Activated effector memory CD4-positive, alpha-beta T cell treated with Interleukin-2 at 50 U/mL for 16 hours (primary cell): ENCODE measurements at regions not wholly inside any gene's neighbourhood (a gene's known extent, or its start where the extent isn't known, plus 50 kb on each side); places are given as distances from the start of the nearest gene placed in this dataset.
"Not testable (repeated sequence)": the region's sequence is repeated elsewhere in the genome, so short reads cannot be mapped to it uniquely, and the experiment has no call there.

ENCODE experiments used
- DNase-seq: peaks from one replicate; pipeline ENCODE4 v3.0.0-alpha.2; 2020

DNA sequence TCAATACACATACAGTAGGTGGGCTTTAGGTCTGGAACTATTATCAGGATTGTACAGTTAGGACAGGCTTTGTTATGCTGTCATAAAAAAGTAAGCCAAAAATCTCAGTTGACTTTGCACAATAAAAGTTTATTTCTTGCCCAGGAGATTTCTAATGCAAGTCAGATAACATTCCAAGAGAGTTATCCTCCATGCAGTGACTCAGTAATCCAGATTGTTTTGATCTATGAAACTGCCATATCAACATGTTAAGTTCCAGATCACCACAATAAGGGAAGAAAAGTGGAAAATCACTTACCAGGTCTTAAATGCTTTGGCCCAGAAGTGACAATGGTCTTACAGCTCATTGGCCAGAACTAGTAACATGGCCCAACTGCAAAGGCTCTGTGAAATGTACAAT, 636.2 kb upstream of the KLF12 start:
- DNase-seq: no peak

DNA sequence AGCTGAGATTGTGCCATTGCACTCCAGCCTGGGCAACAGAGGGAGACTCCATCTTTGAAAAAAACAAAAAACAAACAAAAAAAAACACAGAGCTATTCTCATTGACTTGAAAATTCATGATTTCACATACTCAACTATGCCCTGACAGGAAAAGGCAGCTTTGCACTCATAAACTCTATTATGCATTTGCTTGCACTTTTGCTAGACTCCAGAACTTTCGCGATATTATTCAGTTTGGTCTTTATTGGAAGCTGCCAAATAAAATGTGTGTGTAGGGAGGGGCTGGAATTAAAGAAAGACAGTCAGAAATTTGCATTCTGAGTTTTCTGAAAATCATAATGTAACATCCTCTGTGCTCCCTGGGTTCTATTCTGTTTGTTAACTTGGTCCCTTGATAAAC, 635.1 kb upstream of the KLF12 start:
- no peak for DNase-seq

DNA sequence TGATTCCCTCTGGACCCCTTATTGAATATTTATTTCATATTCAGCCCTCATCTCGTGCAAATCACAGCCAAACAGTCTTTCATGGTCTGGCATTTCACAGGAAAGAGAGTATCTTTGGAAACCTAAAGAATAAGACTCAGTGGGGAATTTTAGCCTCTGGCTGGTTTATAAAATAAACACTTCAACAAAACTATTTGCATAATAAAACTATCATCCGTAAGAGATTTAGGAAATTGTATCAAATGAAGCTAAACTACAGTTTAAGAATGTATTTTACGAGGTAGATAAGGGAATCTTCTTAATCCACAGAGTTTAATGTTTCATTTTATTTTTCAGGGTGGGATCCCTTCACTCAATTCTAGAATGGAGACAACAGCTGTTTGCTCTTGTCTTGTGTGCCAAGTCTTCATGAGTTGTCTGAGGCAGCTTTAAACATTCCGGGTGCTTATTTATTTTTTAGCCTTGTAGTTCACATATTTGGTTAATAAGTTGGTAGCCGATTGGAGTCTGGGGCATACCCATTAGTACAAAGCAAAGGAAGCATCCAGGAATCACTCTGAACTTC, 634.4 kb upstream of the KLF12 start:
- DNase-seq: no peak

DNA sequence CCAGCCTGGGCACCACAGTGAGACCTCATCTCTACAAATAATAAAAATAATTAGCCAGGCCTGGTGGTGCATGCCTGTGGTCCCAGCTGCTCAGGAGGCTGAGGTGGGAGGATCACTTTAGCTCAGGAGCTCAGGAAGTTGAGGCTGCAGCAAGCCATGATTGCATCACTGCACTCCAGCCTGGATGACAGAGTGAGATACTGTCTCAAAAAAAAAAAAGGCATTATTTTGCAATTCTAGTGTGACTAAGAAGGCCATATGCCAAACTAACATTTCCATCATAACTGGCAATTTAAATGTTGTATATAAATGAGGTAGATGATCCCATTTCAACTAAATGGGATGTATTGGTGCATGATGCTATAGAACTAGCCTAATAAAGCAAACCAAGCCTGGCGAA, 632.8 kb upstream of the KLF12 start:
- DNase-seq: no peak

DNA sequence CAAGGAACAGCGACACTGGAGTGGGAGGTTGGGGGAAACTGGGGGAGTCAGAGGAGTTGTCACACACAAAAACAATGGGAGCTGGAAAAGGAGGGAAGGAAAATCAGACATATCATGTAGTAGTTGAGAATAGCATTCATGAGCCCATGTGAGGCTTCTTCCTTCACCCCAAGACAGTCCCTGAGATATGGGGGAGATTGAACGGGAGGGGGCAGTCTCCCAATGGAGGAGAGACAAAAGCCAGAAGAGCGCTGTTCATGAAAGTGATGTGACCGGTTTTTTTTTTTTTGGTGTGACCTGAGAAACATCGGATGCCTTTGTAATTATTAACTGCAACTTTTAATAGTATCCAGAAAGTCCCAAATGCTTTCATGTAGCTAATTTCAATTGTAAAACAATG, 631.8 kb upstream of the KLF12 start:
- no peak for DNase-seq

DNA sequence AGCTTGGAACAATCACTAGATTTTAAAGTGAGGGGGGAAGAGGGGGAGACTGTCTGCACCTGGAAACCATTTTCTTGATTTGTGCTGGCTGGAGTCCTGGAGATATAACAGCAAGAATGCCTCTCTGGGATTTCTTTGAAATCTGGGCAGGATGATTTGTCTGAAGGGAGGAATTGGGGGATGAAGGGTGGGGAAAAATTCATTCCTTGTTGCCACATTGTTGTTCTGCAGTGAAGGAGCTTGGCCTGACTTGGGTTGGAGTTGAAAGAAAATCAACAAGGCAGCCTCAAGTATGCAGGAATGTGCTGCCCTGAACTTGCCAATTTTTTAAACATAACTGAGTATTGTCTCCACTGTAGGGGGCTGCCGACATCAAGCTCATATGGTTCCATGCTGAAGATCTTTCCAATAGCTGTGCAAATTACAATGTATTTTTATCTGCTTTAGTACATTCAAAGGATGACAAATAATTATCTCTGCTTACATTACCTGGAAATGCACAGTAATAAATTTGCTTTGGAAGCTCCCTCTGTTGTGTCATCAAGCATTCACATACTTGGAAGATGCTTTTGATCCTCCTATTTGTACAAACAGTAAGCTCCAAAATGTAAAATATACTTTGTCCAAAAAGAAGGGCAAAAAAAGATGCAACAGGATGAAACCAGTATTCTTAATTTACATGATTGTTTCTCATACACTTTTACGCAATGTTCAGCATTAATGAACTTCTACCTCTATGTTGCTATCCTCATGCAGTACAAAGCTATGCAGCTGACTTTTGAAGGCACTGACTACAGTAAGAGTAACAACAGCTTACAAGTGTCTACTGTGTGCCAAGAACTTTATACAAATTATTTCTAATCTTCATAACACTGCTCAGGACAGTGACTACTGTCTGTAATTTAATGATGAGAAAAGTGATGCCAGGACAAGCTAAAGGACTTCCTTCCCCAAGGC, 627.9 kb upstream of the KLF12 start:
- no peak for DNase-seq

DNA sequence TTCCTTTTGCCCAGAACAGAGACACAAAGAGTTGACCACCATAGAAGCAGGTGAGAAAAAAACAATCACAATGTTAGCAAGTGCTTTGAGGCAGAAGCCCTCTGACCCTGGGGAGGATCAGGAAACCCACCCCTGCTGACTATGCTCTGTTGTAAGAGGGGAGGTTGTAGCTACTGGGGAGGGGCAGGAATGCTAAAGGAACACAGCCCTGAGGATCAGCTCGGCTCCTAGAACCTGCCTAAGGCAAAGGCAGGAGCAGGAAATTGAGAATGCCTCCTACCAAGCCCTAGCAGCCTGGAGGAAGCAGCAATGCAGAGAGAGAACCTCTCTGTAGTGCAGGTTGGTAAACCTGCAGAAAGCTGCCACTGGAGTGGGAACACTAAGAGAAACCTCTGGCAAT, 624.0 kb upstream of the KLF12 start:
- DNase-seq: no peak

DNA sequence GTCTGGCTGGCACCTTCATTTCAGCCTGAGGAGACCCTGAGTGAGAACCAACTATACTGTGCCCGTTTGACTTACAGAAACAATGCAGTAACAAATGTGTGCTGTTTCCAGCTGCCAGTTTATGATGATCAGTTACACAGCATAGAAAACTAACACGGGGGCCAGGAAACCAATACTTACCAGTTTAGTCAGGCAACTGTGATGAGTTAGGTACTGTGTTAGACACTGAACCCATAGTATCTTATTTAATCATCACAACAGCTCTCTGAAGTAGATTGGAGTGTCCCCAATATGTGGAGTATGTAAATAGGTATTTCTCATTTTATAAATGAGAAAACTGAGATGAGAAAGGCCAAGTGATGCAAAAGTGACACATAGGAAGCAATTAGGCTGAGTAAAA, 620.9 kb upstream of the KLF12 start:
- no peak for DNase-seq

DNA sequence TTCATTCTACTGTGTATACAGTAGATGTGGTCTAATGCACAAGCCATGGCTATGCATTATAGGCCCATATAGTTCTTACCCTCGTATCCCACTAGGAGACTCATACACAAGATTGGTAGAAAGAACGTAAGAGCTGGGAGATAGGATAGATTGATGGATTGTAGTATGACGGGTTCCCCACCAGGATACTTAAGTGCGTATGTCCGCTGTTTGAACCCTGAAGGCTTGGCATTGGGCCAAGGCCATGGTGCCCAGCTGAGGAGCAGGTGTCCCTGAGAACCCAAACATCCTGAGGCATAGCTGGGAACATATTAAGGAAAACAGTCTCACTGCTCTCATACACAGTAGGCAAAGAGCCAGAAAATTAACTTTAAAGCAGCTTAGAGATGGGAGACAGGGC, 617.5 kb upstream of the KLF12 start:
- no peak for DNase-seq

DNA sequence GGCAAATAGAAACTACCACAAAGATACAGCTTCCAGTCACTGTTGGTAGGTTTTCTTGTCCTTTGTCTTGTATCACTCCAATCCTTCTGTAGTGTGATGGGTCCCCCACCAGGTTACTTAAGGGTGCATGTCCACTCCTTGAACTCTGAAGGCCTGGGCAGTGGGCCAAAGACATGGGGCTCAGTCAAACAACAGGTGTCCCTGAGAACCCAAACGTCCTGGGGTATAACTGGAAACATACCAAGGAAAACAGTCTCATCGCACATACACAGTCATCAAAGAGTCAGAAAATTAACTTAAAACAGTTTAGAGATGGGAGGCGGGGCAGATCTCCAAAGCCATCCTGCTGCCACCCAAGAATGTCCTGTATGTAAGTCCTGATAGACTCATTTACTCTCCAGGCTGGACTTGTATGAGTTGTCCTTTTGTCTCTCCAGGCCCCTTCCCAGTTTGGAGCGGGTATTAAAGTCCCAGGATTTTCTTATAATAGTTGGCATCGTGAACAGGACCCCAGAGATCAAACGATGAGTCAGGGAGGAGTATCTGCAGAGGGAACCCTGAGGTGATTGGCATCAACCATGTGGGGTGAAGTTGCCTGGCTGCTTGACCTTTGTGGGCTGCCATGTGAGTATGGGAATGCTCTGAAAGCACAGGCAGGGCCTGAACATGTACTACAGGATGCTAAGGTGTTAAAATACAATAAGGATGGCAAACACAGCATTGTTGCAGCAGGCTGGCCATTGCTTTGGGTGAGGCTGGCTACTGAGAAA, 613.2 kb upstream of the KLF12 start:
- no peak for DNase-seq

DNA sequence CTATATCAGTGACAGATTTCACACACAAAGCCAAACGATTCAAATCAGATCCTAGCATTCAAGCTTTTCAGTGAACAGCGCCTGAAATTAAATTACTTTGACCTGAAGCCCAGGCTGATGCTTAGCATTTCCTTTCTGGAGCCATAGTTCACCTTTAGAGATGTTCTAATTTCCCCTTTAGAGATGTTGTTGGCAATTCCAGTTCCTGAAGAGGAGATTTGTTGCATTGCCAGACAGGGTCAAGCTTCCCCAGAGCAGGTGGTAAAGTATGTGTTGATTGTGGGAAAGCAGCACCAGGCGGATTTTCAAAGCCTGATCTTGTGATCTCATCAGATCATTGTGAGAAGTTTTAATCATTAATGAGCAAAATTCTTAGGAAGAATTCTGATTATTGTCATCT, 609.8 kb upstream of the KLF12 start:
- no peak for DNase-seq

DNA sequence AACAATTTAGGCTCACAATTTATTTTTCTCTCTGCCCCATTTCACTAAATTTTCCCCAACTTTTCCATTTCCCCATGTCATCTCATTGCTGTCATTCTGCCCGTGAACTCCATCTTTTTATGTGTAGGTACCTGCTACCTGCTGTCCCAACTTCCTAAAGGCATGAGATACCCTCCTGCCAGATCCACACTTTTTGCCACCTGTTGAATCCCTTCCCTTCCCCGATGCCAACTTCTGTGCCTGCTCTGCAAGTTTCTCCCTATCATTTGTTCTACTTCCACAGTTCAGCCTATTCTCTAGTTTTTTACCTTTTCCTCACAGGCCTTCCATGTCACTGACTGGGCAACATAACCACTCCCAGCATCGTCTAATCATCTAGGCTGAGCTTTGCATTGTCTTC, 607.5 kb upstream of the KLF12 start:
- no peak for DNase-seq

DNA sequence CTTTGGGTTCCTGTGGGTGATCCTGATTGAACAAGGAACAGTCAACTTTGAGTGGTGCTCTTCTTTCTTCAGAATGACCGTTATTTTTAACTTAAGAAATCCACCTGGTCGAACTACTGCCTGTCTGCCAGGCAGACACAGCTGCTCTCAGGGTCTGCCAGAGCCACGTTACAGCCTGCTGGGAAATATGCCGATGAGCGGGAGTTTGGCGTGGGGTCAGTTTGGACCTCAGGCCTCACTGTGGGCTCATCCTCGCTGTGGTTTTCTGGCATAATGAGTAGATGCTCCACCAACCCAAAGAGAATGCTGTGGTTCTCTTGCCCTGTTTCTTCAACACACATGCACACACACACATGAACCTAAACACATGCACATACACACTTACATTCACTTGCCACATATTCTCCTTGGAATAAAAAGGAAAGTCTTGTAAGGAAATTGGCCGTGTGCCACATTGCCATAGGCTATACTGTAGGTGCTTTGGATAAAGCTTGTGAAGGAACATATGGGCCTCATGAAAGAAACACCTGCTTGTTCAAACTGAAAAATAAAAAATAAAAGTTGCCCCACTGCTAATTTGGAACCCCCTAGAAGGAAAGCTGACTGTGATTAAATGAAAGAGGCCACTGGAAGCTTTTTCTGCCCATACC, 598.7 kb upstream of the KLF12 start:
- DNase-seq: no peak

DNA sequence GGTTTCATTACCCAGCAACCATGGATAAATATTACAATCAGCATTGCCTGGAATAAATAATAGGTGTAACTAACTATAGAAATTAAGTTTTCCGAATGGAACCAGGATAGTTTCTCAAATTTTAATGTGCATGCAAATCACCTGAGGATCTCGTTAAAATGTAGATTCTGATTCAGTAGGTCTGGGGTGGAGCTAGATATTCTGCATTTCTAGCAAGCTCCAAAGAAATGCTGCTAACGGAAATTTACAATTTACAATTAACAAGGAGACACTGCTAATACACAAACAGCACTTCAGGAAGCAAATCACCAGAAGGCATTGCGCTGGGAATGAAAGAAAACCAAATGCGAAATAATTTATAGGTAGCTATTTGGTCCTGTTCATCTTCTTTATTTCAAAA, 597.5 kb upstream of the KLF12 start:
- DNase-seq: no peak

DNA sequence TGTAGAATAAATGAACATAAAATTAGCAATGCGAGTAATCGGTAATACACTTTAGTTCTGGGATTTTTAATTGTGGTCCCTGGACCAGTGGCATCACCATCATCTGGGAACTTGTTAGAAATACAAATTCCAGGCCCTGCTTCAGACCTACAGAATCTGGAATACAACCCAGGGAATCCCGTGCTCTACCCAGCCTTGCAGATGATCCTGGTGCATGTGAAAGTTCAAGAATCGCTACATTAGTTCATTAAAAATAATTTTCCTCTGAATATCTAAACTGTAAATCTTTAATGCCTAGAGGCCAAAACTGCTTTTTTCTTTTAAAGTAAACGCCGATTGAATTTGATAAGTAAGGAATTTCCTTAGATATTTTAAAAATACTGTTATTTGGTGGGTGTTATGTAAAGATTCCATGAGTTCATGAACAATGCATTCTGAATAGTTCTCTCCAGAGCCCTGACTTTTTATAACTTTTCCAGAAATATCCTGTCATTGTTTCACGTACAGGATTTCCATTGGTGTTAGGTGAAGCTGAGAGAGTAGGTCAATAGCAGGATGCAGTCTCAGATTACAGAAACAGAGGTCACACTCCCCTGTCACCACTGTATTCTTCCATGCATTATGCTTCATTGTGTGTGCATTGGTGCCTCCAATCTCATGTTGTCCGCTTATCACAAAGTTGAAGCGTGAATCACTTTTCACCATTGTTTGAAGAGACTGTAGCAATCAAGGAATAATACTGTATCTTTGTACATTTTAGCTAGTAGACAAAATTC, 596.5 kb upstream of the KLF12 start:
- no peak for DNase-seq

DNA sequence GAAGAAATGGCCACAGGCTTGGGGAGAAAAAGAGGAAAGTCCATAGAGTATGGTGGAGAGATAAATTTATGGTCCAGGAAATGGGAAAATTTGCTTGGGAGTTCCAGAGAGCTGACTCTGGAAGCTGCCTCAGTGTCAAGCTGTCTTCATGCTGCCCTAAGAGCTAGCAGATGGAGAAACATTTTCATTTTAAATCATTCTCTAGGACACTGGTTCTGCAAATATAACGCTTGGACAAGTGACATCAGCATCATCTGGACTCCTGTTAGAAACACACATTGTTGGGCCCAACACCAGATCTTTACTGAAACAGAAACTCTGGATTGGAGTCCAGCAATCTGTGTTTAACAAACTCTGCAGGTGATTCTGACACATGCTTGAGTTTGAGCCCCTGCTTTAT, 592.0 kb upstream of the KLF12 start:
- DNase-seq: no peak

DNA sequence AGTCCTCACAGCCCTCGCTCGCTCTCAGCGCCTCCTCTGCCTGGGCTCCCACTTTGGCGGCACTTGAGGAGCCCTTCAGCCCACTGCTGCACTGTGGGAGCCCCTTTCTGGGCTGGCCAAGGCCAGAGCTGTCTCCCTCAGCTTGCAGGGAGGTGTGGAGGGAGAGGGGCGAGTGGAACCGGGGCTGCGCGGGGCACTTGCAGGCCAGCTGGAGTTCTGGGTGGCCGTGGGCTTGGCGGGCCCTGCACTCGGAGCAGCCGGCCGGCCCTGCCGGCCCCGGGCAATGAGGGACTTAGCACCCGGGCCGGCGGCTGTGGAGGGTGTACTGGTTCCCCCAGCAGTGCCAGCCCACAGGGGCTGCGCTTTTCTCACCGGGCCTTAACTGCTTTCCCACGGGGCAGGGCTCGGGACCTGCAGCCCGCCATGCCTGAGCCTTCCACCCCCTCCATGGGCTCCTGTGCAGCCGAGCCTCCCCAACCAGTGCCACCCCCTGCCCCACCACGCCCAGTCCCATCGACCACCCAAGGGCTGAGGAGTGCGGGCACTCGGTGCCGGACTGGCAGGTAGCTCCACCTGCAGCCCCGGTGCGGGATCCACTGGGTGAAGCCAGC, 584.1 kb upstream of the KLF12 start:
- DNase-seq: not testable (repeated sequence)

DNA sequence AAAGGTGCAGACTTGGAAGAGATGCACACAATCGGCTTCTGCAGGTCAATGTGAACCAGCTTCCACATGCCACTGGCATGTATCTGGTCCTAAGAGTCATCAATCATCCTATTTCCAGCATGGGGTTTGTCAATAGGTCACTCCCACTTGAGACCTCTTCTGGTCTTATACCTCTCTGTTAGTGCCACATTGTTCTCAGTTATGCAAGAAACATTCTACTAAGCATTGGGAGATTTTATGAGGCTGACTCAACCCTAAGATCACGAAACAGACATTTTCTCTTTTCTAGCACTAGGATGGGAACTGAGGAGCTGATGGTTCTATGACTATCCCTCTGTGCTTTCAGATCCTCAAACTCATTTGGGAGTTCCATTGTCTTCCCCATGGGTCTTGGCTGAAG, 581.5 kb upstream of the KLF12 start:
- no peak for DNase-seq

DNA sequence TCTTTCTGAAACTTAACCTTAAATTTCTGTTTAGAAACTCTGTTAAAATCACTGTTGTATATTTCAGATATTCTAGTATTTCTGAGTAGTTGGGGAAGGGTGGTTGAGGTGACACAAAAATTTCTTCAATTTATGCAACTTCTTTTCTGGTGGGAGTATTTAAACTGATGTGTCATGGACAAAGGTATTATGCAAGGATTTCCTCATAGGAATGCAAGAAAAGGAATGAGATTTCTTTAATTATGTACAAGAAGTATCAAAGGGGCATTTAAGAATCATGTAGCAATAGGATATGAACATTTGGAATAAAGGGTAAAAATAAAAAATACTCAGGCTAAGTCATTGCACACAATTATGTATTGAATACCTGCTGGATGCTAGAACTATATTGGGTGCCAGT, 575.8 kb upstream of the KLF12 start:
- no peak for DNase-seq

DNA sequence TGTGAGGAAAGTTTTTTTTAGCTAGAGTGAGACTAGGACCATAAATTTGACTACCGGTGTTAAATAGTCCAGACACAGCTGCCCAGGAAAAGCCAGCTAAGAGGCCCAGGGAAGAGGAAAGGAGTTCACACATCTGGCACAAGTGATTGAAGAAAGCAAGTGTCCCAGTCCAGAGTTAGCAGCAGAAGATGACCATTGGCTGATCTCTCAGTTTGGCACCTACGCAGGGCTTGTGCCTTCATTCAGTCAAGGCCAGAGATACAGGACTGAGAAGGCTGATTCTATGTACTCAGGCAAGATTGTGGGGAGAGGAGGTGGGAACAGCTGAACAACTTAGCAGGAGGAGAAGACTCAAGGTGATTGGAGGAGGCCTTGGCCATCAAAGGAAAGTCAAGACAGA, 575.0 kb upstream of the KLF12 start:
- no peak for DNase-seq

DNA sequence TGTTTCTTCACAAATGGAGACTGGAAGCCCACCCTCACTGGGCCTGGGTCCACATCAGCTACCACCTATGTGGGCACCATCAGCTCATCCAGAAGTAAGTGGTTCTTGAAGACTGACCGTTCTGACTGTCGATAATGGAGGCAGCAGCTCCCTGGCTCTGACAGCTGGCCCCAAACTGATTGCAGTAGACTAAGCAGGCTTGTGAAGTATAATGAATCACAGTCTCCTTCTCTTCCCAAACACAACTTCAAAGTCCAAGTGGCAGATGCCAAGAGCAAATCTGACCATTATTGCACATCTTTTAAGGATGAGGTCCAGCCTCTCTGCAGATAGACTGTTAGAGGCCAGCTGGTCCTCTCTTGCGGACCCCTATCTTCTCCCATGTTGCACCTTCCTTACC, 574.4 kb upstream of the KLF12 start:
- DNase-seq: no peak

DNA sequence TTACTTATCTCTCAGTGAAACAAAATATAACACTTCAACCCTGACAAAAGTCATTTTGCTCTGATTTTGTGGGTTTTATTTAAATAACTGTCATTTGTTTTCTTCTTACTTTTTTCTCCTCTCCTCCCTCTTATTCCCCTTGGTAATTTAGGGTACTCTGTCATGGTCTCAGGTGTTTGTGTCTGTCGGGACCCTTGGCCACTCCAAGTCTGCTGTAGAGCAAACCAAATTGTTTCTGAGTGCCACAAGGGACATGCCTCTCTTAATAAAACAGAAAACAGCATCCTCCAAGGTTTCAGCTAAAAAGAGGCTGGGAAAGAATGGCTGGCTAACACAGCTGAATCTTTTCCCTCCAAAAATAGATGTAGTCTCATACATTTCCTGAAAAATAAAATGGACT, 573.1 kb upstream of the KLF12 start:
- DNase-seq: no peak
